Iris pigment epithelial cell (primary cell): ENCODE measurements at regions not wholly inside any gene's neighbourhood (a gene's known extent, or its start where the extent isn't known, plus 50 kb on each side); places are given as distances from the start of the nearest gene placed in this dataset.
"Not testable (repeated sequence)": the region's sequence is repeated elsewhere in the genome, so short reads cannot be mapped to it uniquely, and the experiment has no call there.

Experiments
- DNase-seq: peaks from one replicate; pipeline ENCODE4 v3.0.0-alpha.2; 2011; ENCODE audit warnings: low read depth

DNA sequence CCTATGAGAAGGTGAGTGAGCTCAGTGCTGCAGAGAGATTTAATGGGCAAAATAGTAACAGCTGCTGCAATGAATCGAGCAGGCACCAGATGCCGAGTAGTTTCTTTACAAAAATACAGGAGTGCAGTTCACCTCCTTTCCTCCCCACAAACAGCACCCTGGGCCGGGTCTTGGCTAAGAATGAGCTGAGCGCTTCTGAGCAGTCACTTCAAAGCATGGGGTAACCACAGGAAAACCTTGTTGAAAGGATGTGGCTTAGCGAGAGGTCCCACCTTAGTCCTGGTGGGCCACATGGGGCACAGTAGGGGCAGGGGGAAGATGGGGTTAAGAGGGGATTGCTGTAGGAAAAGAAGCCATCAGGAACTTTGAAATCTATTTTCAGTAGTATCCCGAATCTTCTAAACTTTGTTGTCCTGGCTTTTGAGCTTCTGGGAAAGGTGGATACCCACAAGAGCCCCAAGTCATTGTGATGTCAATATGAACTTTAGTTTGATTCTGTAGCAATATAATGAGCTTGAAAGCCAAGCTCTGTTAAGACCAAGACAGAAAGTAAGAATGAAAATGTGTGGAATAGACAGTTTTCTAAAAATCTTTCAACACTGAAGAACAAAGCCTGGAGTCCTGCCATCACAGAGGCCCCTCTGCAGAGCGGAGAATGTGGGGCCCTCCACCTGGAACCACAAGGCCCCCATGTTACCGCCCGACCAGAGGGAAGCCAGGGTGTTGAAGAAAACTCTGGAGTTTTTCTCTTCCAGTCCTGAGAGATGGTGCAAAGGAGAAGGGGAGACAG, 101.0 kb upstream of the ZNF236 start:
- no peak for DNase-seq

- DNase-seq, result peak; percentile 51
Measured at GRCh38 chr18:76720683-76721082, 101.7 kb upstream of the ZNF236 start.

DNA sequence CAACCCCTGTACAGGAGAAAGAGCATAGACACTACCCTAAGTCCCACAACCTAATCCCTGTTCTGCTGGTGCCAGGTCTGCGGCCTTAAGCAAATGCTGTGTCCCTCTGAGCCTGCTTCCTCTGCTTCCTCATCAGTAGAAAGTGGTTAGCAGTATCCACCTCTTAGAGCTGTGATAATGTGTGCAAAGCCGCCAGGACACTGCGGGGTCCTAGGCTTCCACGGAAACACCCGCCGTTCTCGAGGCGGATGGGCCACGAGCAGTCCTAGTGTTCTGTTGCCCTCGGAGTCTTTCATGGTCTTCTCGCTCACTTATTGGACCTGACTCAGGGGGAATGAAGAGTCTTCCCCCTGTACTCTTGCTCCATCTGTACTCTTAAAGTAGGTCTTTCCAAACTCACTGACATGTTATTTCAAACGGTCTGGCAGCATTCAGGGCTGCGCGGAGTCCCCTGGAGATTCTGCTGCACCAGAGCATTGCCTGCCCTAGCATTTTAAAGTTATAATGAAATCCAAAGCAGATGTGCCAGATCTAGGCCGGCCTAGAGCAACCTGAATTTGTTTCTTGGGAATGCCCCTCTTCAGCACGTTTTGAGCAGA, 107.2 kb upstream of the ZNF236 start:
- no peak for DNase-seq

- no peak for DNase-seq
Measured at GRCh38 chr18:76713432-76713831, 108.9 kb upstream of the ZNF236 start.

- DNase-seq, result no peak
Measured at GRCh38 chr18:76712511-76713140, 109.7 kb upstream of the ZNF236 start.

DNA sequence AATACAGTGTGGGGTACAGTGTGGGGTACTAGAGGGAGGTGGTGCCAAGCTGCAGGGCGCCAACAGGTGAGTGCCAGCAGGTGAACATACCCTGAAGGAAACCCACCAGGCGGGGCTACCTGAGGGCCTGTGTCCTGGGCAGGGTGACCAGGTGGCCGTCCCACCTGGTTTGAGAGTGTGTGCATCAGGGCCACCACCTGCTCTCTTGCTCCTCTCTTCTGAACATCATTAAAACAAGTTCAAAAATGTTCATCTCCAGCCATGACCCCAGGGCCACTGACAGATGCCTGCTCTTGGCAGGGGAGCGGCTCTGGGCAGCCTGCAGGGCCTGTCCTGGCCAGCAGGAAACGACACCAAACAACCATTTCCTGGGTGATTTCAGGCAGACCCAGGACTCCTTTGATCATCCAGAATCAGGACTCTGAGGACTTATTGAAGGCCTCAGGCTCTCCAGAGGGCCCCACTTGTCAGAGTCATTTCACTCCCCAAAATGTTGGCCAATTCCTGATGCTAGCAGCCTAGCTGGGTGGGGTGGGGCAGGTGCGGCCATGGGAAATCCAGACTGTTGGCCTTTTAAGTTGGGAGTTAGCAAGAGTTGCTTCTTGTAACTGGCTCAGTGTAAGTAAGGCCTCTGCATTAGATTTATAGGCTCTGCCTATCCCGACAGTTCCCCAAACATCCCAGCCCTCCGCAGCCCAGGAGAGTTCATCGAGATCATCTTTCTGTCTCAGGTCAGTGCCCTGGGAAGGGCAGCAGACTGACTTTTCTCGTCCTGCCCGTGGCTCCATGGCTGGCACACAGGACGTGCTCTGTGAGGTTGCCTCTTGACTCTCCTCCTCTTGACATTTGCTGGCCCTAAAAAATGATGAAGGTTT, 111.5 kb upstream of the ZNF236 start:
- DNase-seq, result no peak

DNA sequence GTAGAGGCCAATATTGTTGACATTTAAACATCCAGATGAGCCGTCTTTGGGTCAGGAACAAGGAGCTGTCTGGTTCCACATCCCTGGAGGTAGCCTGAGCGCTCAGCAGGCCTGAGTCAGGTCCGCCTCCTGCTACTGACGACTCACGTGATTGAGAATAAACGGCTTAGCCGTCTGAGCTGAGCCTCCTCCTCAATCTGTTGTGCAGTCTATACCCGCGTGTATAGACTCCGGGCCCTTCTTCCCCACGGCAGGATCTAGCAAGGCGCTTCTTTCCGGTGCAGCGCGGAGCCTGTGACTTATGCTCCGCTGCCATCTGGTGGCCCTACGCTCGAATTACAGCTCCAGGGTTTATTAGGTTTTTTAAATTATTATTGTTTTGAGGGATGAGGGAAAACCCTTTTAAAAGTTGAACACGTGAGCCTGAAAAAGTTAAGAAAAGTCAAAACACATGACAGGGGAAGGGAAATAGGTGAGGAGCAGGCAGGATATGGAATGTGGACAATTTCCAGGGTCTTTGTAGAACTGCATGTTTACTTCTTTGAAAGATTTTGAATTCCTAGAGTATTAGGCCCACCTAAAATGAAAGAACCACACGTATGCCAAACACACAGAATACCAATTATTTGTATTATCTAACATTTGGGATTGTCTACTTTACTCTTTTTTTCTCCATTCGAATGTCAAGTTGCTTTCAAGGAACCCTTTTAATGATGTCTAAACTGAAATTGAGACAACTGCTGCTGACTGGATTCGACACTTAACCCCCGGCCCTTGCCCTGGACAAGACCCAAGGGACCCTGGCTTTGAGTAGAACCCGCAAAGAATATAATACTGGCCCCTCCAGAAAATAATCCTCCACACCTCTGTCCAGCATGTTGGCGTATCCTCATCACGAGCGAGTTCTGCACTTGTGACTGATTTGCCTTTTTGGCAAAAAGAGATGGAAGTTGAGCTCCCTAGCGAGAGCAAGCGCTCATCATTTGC, 112.4 kb upstream of the ZNF236 start:
- DNase-seq, result peak; percentile 62

DNA sequence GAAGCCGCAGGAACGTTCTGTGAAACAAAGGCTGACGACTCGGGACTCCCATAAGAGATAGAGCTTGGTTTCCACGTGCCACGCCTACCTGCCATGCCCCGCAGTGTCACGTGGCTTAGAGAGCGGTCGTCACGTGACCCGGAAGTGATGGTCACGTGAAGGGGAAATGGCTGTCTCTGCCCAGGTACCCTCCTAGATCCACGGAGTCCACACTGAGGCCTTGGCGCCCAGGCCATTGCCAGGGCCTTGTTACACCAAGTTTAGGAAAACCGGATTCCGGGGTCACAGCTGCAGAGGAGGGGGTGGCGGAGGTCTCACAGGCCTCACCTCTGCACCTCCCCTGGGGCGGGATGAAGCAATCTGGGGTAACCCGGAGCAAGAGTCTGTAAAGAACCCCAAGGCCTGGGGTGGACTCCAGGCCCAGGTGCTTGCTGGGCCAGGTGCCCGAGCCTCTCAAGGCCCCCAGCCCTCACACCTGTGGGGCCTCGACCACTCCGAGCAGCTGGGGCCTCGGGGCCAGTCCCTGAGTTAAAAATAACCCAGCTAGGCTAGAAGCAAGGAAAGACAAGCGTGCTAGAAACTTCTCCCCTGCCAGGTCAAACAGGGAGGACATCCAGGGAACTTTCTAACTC, 113.5 kb upstream of the ZNF236 start:
- no peak for DNase-seq

DNA sequence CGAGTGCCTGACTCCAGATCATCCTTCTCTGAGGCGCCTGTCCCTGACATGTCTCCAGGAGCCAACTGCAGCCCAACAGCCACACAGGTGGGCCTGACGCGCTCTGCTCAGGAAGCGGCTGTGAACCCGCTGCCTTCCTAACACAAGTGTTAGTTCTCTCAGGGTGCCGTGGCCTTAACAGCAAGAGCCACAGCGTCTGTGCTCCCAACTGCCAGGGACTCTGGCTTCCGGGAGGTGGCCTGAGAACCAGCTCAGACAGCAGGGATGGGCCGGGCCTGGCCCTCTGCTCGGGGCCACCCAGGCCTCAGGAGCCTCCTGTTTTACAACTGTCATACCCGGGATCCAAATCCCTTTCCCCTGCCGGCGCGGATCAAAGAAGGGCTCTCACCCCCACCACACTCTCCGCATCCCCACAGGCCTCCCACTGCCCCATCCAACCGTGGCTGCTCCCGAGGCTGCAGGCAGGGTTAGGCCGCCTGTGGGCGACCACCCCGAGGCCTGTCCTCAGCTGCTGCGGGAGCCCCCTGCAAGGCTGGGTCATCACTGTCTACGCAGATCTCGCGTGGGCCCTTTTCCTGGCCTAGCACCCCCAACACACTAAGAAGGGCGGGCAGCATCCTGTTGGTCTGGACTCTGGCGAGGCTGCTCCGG, 114.2 kb upstream of the ZNF236 start:
- DNase-seq, result no peak

DNA sequence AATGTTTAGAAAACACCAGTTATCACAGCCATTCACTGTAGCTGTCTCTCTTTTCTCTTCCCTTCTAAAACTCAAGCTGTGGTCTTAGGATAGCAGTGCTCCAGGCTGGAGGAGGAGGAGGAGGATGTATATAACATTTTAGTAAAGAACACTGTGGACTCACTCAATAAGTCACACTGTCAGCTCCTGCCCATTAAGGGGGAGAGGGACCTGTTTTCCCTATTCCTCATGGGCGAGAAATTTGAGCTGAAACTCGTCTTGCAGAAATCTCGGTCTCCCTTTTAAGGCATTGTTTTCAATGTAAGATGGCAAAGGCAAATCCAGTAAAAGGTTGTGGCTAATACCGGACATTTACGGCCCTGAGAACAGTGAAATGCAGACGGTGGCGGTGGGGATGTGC, 114.8 kb upstream of the ZNF236 start:
- DNase-seq, result no peak

DNA sequence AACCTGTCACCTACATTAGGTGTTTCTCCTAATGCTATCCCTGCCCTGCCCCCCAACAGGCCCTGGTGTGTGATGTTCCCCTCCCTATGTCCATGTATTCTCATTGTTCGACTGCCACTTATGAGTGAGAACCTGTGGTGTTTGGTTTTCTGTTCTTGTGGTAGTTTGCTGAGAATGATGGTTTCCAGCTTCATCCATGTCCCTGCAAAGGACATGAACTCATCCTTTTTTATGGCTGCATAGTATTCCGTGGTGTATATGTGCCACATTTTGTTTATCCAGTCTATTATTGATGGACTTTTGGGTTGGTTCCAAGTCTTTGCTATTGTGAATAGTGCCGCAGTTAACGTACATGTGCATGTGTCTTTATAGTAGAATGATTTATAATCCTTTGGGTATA, 117.8 kb upstream of the ZNF236 start:
- not testable (repeated sequence) for DNase-seq

DNA sequence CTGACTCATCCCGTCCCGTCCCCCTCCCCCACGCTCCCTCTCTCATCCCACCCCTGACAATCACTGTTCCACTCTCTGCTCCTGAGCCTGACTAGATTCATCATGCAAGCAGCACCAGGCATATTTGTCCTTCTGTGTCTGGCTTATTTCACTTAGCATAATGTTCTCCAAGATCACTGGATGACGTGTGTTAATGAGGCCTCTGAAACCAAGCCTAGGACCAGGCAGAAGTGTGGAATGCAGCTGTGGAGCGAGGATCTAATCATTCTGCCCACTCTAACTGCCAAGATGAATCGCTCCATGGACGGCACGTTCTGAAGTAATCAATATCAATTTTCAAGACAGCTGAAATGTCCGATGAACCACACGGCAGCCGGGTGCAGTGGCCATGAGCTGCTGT, 122.4 kb upstream of the ZNF236 start:
- DNase-seq, result no peak

DNA sequence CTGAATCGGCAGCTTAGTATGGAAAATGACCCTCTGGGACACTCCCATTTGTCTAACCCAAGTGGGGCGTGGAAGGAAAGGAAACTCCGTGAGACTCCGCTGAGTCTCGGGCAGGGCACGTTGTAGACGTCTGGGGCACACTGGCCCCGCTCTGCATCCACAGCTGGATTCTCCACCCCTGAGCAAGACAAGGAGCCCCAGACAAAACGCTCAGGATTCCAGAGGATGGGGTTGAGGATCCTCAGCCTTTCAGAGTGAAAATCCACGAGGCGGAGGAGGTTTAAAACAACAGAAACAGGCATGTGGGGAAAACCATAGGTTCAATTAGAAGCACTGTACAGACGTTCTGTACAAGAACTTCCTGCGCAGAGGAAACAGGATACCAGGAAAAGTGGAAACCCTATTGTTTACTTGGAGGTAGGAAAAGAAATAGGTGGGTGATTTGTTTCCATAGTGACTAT, 124.9 kb upstream of the ZNF236 start:
- peak; percentile 62 for DNase-seq

- DNase-seq, result peak; percentile 17
Measured at GRCh38 chr18:76691800-76692199, 130.6 kb upstream of the ZNF236 start.

DNA sequence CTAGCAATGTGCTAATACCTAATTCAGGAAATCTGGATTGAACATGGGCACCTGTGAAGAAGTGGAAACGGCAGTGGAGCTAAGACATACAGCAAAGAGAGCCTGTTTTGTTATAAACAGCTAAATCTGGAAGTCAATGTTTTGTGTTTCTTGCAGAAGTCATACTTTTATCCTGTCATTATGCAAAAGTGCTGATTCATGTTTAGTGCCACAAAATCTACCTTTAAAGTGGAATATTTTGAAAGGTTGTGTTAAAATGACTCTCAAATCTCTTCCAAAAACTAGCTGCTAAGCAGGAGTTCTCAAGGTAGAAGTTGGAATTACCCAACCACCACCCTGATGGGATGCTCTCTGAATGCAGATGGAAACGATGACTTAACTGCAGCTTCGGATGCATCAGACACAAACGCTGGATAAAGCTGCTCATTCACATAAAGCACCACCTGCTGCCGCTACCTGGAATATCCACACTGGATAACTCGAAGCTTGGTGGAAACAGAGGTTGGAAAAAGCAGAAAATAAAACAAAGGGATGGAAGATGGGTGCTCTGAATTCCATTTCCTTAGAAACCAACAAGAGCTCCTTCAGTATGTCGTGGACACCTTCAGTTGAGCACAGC, 132.6 kb upstream of the ZNF236 start:
- peak; percentile 4 for DNase-seq

DNA sequence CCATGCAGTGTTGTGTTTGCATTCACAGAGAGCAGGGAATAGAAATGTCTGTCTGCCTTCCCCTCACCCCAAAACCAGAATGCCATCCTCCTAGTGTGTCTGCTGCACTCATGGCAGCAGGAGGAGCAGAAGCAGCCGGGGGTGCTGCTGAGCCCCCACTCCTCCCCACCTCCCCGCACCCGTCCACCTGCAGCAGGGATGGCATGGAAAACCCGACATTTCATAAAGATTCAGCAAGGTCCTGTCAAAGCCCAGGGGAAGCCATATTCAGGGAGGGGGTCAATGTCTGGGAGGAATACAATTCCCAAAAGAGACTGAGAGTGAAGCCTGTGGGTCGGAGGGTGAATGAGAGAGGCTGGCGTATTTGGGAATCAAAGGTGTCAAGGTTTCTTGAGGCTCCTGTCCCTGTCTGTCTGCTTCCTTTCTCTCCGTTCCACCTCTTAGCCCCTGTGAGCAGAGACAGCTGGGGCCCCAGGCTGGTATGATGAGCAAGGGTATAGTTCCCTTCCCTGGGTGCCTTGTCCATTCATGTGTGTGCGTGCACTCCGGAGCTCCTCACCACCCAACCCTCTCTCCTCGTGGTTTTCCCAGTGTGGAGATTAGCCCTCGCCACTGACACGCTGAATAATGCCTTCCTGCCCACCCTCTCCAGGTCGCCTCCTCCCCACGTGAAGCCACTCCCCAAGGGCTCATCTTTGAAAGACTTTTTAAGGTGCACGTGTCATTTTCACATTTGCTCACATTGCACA, 133.5 kb upstream of the ZNF236 start:
- DNase-seq, result no peak

DNA sequence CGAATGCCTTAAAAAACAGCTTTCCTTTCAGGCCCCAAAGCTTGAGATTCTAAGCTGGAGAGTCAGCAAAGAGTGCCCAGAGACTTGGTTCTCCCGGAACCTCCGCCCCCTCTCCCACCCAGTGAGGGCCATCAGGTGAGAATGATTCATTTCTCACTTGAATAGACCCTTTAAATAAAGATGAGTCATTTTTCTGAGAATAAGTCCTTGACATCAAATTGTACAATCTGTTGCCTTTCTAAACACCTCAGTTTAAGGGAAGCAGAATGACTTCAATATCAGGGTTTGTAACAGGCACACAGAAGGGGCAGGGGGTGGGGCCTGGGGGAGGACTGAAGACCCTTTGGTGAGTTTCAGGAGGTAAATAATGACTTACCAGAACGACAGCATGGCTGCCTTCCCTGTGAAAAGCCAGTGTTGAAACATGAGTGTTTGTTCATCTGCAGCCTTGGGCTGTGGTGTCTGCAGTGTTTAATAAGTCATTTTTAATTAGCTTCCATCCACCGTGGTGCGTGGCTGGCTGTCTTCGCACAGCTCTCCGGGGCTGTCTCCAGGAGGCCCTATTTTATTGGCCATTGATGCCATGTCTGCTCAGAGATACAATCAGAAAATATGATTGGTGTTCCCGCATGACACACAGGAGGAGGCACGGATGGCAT, 134.9 kb upstream of the ZNF236 start:
- DNase-seq, result peak; percentile 61

GRCh38 chr18:76686737-76687231, 135.6 kb upstream of the ZNF236 start:
- peak; percentile 68 for DNase-seq
